ENCODE measurements at regions not wholly inside any gene's neighbourhood (a gene's known extent, or its start where the extent isn't known, plus 50 kb on each side); places are given as distances from the start of the nearest gene placed in this dataset.

DNA sequence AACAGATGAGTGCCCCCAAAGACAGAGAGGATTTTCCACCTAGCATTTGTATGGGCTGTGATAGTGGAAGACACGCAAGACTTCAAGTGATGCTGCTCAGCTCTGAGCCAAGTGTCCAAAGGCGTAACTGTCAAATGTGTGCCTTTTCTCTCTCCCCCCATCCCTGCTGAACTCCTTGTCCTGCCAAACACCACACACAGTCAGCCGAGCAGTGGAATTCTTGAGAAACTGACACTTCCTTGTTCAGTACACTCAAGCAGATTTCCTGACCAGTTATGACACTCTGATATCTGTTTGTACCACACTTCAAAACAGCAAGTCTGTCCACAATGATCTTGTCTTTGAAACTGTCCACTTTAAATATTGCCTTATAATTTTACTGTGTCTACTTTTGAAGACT lies 166.4 kb downstream of the PIK3R1 start:
- Histone ChIP-seq H3K4me3 (no peak overlapping the region), H3K9ac (ENCODE audit: insufficient read length) (no peak overlapping the region), H3K9me3 (ENCODE audit: low read depth, low read length) (no peaks in the 10 kb centered on the region), H3K36me3 (ENCODE audit: insufficient read depth, low read length) (no peaks in the 10 kb centered on the region), H3K27ac (no peak overlapping the region)
- DNase-seq (ENCODE audit: low read depth, low spot score) = no peak
- TF ChIP-seq POLR2AphosphoS5 (IDR thresholded peaks at IDR 0.05; ENCODE audit: borderline replicate concordance, low read depth, low read length) (no peak), EZH2 (IDR thresholded peaks at IDR 0.05) (no peak), FOXP2 (optimal IDR thresholded peaks at IDR 0.05; ENCODE audit: control extremely low read depth, extremely low read length, insufficient read depth) (no peak)

DNA sequence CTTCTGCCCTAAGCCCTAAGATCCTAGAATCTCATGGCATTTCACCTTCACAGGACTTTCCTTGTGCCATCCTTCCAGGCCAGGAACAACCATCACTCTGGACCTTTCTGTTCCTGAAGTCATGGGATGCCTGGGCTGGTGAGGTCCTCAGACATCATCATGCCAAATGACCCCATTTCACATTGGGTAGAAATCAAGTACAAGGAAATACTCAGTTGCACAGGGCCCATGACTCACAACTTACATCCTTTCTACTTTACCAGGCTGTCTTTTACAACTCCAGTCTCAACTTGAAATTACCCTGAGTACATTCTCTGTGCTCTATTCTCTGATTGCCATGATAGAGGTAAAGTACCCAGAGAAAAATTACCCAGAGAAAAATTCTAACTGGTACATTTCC lies 167.1 kb downstream of the PIK3R1 start:
- DNase-seq (ENCODE audit: low read depth, low spot score) = no peak
- TF ChIP-seq POLR2AphosphoS5 (IDR thresholded peaks at IDR 0.05; ENCODE audit: borderline replicate concordance, low read depth, low read length) (no peak), EZH2 (IDR thresholded peaks at IDR 0.05) (no peak), FOXP2 (optimal IDR thresholded peaks at IDR 0.05; ENCODE audit: control extremely low read depth, extremely low read length, insufficient read depth) (no peak)
- H3K9me3 ChIP-seq (ENCODE audit: low read depth, low read length) = no peaks in the 10 kb centered on the region
- no peak overlapping the region for H3K4me3 ChIP-seq
- no peaks in the 10 kb centered on the region for H3K36me3 ChIP-seq (ENCODE audit: insufficient read depth, low read length)
- H3K27ac ChIP-seq = no peak overlapping the region
- no peak overlapping the region for H3K9ac ChIP-seq (ENCODE audit: insufficient read length)

DNA sequence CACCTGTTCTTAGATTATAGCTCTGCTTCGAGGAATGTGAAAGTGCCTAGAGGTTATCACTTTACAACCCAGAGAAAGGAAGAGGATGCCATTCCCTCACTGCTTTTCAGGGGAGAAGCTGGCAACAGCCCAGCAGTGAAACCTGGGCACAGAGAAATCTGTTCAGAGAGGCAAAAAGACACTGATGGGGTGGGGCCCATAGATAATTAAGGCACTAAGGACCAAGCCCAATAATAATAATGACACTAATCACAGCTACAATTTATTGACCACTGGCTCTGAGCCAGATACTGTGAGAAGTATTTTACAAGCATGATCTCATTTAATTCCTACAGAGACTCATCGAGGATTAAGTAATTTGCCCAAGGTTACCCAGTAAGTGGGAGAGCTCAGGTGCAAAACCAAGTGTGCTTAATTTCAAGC lies 168.3 kb downstream of the PIK3R1 start:
- DNase-seq (ENCODE audit: low read depth, low spot score) = no peak
- no peak overlapping the region for H3K27ac ChIP-seq

DNA sequence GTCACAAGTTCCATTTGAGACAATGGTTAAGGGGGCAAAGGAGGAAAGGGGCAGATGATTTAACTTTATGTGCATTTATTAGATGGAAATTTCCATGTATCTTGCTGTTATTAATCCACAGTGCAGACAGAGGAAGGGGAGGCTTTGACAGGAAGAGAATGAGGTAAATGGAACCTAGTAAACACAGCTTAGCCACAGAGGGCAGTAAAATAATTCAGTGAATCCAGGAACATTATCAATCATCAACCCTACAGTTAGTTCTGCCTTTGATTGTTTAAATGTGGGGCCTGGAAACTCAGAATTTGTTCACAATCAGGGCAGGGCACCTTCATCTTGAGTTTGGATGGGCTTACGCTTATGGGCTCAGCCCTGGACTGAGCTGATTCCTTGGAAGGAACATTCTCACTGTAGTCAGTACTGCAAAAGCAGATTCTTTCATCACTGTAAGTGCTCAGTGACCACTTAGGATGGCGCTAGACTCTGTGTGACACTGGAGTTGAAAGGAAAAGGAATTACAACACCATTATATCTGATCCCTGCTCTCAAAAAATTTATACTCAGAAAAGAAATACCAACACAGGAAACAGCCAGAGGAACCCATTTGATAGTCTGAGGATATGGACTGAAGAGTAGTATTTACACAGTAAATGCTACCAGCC lies 169.5 kb downstream of the PIK3R1 start:
- TF ChIP-seq POLR2AphosphoS5 (IDR thresholded peaks at IDR 0.05; ENCODE audit: borderline replicate concordance, low read depth, low read length) (no peak), EZH2 (IDR thresholded peaks at IDR 0.05) (no peak), FOXP2 (optimal IDR thresholded peaks at IDR 0.05; ENCODE audit: control extremely low read depth, extremely low read length, insufficient read depth) (no peak)
- no peak for DNase-seq (ENCODE audit: low read depth, low spot score)
- H3K9me3 ChIP-seq (ENCODE audit: low read depth, low read length) = no peaks in the 10 kb centered on the region
- H3K27ac ChIP-seq = no peak overlapping the region
- no peak overlapping the region for H3K9ac ChIP-seq (ENCODE audit: insufficient read length)
- H3K36me3 ChIP-seq (ENCODE audit: insufficient read depth, low read length) = no peaks in the 10 kb centered on the region
- H3K4me3 ChIP-seq = no peak overlapping the region

More for the DNA sequence above, 168.3 kb downstream of the PIK3R1 start:
- Histone ChIP-seq H3K4me3 (no peak overlapping the region), H3K36me3 (ENCODE audit: insufficient read depth, low read length) (no peaks in the 10 kb centered on the region), H3K9me3 (ENCODE audit: low read depth, low read length) (no peaks in the 10 kb centered on the region), H3K9ac (ENCODE audit: insufficient read length) (no peak overlapping the region)
- TF ChIP-seq POLR2AphosphoS5 (IDR thresholded peaks at IDR 0.05; ENCODE audit: borderline replicate concordance, low read depth, low read length) (no peak), EZH2 (IDR thresholded peaks at IDR 0.05) (no peak), FOXP2 (optimal IDR thresholded peaks at IDR 0.05; ENCODE audit: control extremely low read depth, extremely low read length, insufficient read depth) (no peak)

DNA sequence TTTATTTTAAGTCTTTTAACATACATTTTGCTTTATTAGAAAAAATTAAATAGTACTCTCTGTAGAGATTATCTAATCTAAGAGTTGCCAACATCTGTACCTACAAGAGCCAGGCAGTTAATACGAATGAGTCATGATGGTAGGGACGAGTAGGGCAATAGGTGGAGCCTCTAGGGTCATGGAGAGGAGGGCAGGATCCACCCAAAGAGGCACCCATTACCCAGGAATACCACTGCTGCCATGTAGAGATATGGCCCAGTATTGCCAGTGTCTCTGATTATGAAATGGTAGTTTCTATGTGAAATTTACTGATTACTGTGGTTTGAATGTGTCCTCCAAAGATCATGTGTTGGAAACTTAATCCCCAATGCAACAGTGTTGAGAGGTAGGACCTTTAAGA lies 170.4 kb downstream of the PIK3R1 start:
- H3K27ac ChIP-seq = no peak overlapping the region
- H3K9ac ChIP-seq (ENCODE audit: insufficient read length) = no peak overlapping the region
- H3K36me3 ChIP-seq (ENCODE audit: insufficient read depth, low read length) = no peaks in the 10 kb centered on the region
- no peak overlapping the region for H3K4me3 ChIP-seq
- H3K9me3 ChIP-seq (ENCODE audit: low read depth, low read length) = no peaks in the 10 kb centered on the region
- no peak for DNase-seq (ENCODE audit: low read depth, low spot score)
- no peak for TF ChIP-seq EZH2 (IDR thresholded peaks at IDR 0.05)
- no peak for TF ChIP-seq POLR2AphosphoS5 (IDR thresholded peaks at IDR 0.05; ENCODE audit: borderline replicate concordance, low read depth, low read length)
- no peak for TF ChIP-seq FOXP2 (optimal IDR thresholded peaks at IDR 0.05; ENCODE audit: control extremely low read depth, extremely low read length, insufficient read depth)

DNA sequence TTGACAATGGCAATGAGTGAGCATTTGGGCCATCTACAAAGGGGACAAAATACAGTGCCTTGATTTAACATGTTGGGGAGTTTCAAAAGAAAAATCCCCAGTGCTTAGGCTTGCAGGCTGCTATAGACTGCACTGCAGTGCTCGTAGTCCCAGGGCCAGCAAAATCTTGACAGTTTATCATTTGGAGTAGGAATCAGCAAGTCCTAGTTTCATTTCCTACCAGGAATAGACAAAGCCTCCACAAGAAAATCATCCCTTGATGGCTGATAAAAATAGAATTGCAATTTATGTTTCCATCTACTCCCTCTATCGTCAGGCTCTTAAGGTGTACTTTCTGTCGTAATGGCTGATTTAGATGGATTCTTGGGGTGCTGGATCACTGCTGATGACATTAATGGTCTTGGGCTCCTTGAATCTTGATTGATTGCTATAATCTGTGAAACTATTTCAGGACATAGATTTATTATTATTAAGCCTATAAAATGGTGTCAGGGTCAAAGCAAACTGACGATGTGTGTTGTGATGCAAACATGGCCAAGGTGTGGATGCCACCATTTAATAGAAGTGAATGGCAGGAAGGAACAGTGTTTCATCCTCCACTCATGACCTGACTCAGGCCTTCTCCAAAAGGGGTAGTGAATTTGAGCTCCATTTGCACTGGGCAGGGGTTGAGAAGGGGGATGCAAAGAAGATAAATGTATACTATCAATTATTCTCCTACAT lies 171.7 kb downstream of the PIK3R1 start:
- no peak for DNase-seq (ENCODE audit: low read depth, low spot score)
- H3K4me3 ChIP-seq = no peak overlapping the region
- H3K36me3 ChIP-seq (ENCODE audit: insufficient read depth, low read length) = no peaks in the 10 kb centered on the region
- H3K9ac ChIP-seq (ENCODE audit: insufficient read length) = no peak overlapping the region
- no peaks in the 10 kb centered on the region for H3K9me3 ChIP-seq (ENCODE audit: low read depth, low read length)
- TF ChIP-seq FOXP2 (optimal IDR thresholded peaks at IDR 0.05; ENCODE audit: control extremely low read depth, extremely low read length, insufficient read depth) = no peak
- no peak overlapping the region for H3K27ac ChIP-seq

DNA sequence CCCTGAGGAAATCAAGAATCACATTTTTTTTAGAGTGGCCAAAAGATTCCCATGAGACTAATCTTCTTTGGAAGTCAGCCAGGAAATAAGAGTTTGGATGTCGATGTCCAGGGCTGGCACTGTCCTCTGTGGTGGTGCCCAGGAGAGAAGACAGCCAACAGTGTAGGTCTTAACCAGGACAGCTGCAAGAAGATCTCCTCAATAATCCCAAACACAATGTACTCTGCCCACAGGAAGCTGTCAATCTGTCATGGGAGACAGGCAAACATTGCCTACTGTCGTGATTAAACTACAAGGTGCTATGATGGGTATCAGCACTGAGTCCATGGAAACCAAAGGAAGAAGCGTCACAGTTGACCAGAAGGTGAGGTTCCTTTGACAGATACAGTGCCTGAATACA lies 174.1 kb downstream of the PIK3R1 start:
- Histone ChIP-seq H3K36me3 (ENCODE audit: insufficient read depth, low read length) (no peaks in the 10 kb centered on the region), H3K9ac (ENCODE audit: insufficient read length) (no peak overlapping the region), H3K9me3 (ENCODE audit: low read depth, low read length) (no peaks in the 10 kb centered on the region), H3K27ac (no peak overlapping the region), H3K4me3 (no peak overlapping the region)
- DNase-seq (ENCODE audit: low read depth, low spot score) = no peak
- no peak for TF ChIP-seq EZH2 (IDR thresholded peaks at IDR 0.05)
- TF ChIP-seq POLR2AphosphoS5 (IDR thresholded peaks at IDR 0.05; ENCODE audit: borderline replicate concordance, low read depth, low read length) = no peak
- TF ChIP-seq FOXP2 (optimal IDR thresholded peaks at IDR 0.05; ENCODE audit: control extremely low read depth, extremely low read length, insufficient read depth) = no peak

DNA sequence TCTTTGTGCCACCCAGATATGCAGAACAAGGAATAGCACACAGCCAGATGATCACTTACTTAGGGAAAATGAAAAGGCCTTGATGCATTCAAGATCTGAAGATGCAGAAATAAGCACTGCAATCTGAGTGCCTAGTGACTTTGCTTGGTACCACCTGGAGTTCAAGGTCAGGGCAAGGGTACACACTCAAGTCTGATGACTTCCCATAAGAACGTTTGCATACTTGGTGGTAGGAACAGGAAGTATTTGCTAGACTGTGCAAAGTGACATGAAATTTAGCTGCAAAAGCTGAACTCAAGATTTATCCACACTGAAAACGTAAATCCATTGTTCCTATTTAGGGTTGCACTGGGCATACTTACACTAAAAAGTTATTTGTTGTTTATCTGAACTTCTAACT lies 177.1 kb downstream of the PIK3R1 start:
- H3K36me3 ChIP-seq (ENCODE audit: insufficient read depth, low read length) = no peaks in the 10 kb centered on the region
- H3K27ac ChIP-seq = no peak overlapping the region
- H3K4me3 ChIP-seq = no peak overlapping the region
- DNase-seq (ENCODE audit: low read depth, low spot score) = no peak
- H3K9me3 ChIP-seq (ENCODE audit: low read depth, low read length) = no peaks in the 10 kb centered on the region
- TF ChIP-seq POLR2AphosphoS5 (IDR thresholded peaks at IDR 0.05; ENCODE audit: borderline replicate concordance, low read depth, low read length) (no peak), FOXP2 (optimal IDR thresholded peaks at IDR 0.05; ENCODE audit: control extremely low read depth, extremely low read length, insufficient read depth) (no peak), EZH2 (IDR thresholded peaks at IDR 0.05) (no peak)
- H3K9ac ChIP-seq (ENCODE audit: insufficient read length) = no peak overlapping the region
